HCEC 1CT (cell line): ENCODE measurements at regions not wholly inside any gene's neighbourhood (a gene's known extent, or its start where the extent isn't known, plus 50 kb on each side); places are given as distances from the start of the nearest gene placed in this dataset.

Source experiments
- DNase-seq: peaks from one replicate; pipeline ENCODE4 v3.0.0-alpha.2; 2017

DNA sequence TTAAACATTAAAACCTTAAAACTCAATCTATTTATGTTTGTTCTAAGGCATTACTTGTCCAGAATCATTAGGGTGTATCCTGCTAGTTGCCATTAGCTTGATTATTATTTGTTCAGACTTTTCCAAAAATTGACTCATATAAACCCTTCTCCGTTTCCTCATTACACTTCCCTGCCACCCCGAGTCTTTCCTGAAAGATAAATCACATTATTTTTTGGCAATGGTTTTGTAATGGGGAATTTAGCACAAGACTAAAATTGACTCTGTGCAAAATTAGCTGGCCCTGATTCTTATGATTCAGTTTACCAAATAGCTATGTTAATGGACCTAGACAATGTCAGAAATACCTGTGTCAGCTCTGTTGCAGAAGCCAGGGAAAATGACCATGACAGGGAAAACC is 112.2 kb upstream of the NT5C1B start:
- DNase-seq: peak; percentile 5

DNA sequence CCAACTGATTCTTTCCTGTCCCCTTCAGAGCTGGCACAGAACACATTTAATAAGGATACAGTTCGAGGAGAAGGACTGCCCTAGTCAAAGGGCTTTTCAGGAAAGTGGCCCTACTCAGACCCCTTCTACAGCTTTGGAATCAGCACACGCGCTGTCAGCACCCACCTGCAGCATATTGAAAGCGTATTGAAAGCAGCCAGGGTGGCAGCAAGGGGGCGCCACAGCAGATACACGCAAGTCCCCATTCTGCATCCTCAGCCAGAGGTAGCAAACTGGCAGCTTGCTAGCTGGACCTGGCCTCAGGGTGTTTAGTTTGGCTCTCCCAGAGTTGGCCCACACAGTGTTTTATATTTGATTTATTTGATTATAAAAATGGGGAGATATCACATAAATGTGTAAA is 101.0 kb upstream of the NT5C1B start:
- no peak for DNase-seq

DNA sequence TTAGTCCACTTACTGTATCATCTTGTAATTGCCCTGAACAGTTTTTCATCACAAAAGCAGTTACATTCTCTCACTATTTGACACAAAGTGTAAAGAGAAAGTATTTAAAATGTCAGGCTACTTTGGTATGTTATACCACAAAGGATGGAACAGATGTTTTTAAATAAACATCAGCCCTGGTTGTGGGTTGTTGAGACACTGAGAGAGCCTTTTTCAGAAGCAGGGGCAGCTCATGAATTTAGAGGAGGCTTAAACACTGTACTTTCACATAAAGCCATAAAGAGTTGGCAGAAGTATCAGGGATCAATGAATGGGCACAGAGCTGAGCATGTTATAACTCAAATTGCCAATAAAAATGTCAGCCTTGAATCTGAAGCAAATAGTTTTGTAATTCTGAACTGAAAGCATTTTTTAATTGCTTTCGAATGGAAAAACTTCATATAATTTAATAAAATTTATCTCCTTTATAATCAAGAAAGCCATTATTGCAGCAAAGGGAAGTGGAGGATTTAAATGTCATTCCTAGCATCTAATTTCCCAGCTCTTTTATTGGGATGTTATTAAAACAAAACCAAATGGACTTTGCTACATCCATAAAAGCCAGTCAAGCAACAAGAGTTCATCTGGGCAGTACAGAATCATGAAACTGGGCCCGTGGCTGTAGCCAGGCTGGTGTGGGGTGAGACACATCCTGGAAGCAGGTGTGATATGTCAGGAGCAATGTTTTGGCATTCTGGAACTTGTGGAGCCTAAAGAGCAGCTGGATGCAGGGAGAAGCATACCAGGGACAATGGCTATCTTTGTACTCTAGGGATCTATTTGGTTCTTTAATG is 95.1 kb upstream of the NT5C1B start:
- peak; percentile 80 for DNase-seq

DNA sequence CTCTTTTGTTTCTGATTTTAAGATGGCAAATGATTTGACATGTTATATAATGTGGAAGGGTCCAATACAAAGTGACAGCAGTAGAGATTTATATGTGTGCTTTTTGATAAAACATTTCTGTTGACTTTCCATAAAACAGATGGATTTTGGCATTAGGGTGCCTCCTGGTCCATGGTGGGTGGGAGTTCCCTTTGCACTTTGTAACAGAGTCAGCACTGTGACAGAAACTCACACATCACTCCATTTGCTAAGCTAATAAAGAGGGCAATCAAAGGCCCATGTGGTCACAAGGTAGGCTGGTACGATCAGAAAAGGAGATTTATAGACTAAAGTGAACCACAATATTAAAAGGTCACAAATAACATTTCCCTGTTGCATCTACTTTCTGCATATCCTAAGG is 93.3 kb upstream of the NT5C1B start:
- DNase-seq: no peak

DNA sequence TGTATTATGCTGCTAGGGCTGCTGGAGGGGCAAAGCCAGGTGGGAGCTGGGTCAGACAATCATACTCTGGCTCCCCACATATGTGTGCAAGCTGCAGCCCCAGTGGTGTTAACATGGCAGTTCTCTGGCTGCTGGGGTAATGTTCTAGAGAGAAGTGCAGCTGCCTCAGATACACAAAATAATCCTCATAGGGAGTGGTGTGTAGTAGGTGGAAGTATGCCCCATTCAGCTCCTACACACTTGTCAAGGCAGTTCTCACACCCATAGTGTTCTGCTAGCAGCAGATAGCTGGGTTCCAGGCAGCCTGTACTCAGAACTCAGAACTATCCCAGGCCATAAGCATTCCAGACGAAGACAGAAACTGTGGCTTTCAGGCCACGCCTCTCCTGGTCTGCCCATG is 87.9 kb upstream of the NT5C1B start:
- no peak for DNase-seq

DNA sequence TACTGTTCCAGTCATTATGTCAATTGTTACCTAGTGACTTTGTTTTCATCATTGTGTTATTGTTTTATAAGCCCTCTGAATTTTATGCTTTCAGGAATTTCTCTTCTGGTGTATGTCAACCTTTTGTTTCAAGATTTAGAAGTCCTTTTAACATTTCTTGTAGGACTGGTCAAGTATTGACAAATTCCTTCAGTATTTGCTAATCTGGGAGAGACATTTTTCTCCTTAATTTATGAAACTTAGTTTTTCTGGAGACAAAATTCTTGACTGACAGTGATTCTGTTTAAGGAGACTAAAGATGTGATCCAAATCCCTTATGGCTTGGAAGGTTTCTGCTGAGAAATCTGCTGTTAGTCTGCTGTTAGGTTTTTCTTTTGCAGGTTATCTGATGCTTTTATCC is 84.9 kb upstream of the NT5C1B start:
- DNase-seq: no peak

GRCh38 chr2:18671363-18671762 is 82.0 kb upstream of the NT5C1B start:
- DNase-seq: peak; percentile 17

DNA sequence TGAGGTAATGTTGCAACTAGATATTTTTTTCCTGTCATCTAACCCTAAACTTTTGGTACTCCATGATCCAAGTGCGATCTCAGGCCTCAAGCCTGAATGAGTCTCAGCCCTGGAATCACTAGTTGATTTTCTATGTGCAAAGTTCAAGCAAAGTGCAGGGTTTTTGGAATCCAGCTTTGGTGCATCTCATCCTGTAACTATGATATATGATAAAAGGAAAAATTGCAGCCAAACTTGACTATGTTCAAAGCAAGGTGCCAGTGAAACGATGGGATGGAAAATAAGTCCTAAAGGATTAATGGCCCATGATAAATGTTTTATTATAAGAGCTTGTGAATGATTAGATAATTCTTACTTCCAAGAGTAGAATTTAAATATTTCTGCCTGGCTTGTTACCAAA is 78.9 kb upstream of the NT5C1B start:
- no peak for DNase-seq

DNA sequence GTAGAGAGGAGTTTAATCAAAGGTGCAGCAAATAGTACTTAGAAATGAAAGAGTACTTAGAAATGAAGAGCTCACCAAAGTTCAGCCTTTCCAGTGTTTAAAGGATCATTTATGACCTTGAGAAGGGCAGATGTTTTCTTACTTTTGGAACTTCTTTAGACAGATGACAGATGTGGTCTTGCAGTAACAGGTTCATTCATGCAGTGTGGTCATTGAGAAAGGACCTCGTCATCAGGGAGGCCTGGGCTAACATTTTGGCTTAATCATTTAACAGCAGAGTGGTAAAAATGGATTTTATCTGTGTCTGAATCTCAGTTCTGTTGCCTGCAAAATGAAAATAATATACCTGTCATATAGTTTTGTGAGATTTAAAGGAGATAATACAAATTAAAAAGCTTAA is 75.1 kb upstream of the NT5C1B start:
- no peak for DNase-seq

DNA sequence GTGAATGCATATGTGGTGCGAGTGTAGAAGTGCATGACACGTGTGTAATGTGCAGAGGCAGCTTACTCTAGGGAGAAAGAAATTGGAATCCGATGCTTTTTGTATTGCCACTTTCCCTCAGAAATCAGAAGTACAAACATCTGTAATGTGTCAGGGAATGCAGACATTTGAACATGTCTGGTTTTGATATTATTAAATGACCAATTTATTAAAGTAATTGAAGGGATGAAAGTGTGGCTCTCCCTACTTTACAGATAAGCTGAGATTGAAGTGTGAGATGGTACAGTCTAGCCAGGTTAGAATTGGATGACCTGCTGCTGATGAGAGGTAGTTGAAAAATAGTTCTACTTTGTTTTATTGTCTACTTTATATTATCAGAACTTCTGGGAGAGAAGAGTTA is 74.5 kb upstream of the NT5C1B start:
- DNase-seq: no peak

GRCh38 chr2:18662689-18663088 is 73.3 kb upstream of the NT5C1B start:
- no peak for DNase-seq

- no peak for DNase-seq
Measured at GRCh38 chr2:18659915-18660314, 70.5 kb upstream of the NT5C1B start.

DNA sequence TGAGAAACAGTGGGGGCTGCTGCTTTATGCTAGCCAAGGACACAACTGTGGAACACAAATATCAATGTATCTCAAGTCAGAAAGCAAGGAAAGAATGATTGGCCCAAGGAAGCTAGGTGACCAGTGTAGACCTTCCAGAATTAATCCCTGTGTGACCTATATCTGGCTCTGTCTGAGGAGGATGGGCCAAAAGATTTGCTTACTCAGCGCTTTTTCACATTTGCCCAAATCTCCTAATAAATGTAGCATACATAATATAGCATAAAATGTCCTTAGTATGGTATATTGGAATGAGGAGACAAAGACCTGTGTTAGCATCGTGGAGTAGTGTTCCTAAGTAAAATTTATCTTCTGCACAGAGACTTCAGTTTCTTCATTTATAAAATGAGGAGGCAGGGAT is 66.7 kb upstream of the NT5C1B start:
- no peak for DNase-seq

DNA sequence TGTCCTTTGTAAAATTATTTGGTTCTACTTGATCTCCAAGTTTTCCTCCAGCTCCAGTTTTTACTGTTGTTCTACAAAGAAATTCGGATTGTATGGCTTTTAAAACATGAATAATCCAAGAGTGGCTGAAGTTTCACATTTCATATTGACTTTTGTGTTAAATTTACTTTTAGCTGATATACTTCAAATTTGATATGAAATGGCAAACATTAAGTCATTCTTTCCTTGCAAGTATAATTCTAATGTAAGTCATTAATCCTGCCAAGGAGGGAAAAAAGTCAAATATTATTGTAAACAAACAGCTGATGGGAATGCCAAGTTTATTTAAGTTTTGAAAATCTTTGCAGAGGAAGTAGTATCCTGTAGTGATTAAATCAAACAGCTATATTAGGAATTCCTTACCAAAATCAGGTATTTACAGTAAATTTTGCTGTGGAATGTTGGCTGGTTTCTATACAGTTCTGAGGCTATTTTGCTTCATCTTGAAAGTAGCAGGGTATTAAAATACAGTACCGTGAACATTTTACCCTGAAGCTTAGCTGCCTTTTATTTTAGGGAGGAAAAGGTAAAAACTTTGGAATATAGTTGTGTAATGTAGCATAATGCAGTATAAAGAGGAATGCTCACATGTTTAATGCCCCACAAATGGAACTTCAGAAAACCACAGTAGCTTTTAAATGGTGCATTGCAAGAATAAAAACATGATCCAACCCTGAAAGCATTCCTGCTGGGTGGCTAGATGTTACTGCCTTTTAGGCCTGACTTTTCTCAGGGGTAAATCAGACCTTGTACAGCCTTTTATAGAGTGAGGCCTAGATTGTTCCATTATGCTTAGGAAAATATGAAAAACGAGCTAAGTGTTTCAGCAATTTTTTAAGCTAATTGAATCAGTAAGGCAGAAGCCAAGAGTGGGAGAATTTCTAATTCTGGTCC is 62.7 kb upstream of the NT5C1B start:
- peak; percentile 18 for DNase-seq

- no peak for DNase-seq
Measured at GRCh38 chr2:18650221-18650620, 60.9 kb upstream of the NT5C1B start.

DNA sequence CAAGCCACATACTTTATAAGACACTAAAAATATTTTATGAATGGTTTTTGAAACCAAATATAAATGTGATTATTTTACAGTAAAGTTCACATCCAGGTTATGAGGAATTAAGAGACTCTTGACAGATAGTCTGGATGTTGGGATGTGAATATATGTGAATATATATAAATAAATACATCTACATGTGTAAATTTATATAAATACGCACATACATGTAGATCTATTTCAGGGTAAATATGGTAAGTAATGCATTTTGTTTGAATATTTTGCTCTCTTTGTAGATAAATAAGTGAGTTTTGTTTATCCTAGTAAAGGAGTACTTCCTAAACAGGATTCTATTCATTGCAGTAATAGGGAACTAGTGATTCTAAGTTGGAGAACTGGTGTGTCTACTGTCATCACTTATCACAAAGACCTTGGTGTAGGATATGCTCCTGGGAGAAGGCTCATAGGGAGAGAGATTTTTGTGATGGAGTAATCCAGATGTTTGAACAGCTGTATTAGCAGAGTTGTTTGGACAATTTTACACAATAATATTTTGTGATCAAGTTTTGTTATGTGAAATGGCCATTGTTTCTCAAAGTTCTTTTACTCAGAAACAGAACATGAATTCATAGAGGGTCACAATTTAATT is 60.2 kb upstream of the NT5C1B start:
- no peak for DNase-seq

- DNase-seq: no peak
Measured at GRCh38 chr2:18648161-18648560, 58.8 kb upstream of the NT5C1B start.

DNA sequence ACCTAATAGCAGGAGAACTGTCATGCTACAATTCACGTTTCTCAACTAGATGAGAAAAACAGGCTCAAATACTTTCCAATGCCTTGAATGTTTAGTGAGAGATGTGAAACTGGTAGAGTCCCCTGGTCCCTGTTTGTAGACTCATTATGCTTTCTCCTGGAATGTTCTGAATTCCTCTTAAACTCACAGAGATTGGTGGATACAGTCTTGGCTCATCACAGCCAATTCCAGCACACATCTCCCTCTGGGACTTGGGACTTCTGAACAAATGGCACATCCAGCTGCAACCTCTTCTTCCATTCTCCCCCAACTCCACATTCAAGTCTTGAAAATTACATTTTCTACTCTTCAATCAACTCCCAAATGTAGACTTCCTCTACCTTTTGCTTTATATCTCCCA is 58.4 kb upstream of the NT5C1B start:
- DNase-seq: no peak

DNA sequence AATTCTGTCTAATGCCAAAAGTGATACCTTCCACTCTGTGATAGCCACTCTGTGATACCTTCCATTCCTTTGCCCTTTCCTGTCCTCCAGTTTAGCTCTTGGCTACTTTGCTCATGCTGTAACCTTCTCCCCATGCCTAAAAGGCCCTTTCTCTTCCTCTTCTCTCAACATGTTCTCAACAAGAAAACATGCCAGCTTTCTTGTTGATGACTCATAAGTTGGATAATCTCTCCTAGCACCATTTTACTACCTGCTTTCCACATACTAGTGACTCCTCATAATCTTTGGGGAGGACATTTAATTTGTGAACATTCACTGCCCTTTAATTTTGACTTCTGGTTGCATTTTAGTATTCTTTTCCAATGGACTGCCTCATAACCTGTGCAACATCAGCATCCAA is 55.9 kb upstream of the NT5C1B start:
- no peak for DNase-seq

GRCh38 chr2:18644115-18644462 is 54.7 kb upstream of the NT5C1B start:
- DNase-seq: no peak

GRCh38 chr2:18643326-18644114 is 54.2 kb upstream of the NT5C1B start:
- DNase-seq: no peak

GRCh38 chr2:18641823-18642222 is 52.5 kb upstream of the NT5C1B start:
- DNase-seq: no peak
